ENCODE measurements at regions not wholly inside any gene's neighbourhood (a gene's known extent, or its start where the extent isn't known, plus 50 kb on each side); places are given as distances from the start of the nearest gene placed in this dataset.

DNA sequence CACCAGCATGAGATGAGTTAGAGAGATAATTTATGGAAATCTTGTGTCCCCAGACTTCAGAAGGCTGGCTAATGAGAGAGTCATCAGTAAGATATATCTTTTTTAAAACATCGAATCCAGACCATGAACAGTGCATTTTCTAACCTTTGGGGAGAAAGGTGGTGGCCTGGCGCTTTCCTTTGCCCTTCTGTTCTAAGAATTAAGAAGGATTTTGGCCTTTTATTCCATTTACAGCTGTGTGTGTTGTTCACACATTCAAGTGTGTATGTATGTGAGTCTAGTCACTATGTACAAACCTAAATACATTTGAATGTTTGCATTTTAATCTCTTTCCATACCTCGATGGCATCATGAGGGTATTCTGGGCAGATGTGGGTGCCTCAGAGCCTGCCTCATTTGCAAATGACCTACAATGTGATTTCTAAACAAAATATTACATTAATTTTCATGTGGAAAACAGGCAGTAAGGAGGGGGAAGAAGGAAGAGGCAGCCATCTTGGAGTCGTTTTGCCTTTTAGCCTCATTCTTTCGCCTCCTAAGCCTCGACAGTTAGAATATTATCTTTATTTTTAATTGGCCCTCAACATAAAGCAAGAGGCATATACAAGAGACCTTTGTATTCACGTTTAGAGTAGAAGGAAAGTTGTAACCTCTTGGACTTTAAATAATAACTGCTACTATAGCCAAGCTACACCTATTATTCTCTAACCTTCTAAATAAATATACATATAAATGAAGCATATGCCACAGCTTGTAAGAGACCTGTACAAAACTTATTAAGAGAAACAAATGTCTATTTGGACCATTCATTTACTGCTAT lies 125.3 kb upstream of the TMEM161B start:
- Histone ChIP-seq H3K4ac (ENCODE audit: low read depth, low read length) (no peak overlapping the region), H3K4me3 (ENCODE audit: low read depth, low read length) (no peak overlapping the region), H3K9ac (ENCODE audit: low read length) (no peak overlapping the region), H3K27me3 (ENCODE audit: insufficient read depth, low read length) (peaks cover 28% of the 10 kb centered on the region), H3K36me3 (ENCODE audit: control insufficient read depth in 1 of 2, insufficient read depth in 2 of 2, low read length in 2 of 2) (no peaks in the 10 kb centered on the region), H3K4me2 (ENCODE audit: low read length) (no peak overlapping the region), H2BK12ac (ENCODE audit: low read length) (no peak overlapping the region), H2AFZ (ENCODE audit: insufficient read depth, low read length, poor library complexity) (no peak overlapping the region), H2AK5ac (ENCODE audit: low read length) (no peak overlapping the region), H3K27ac (ENCODE audit: low read depth, low read length) (no peak overlapping the region), H3K79me1 (ENCODE audit: low read length) (no peaks in the 10 kb centered on the region), H2BK5ac (ENCODE audit: low read depth, low read length, poor library complexity) (no peak overlapping the region), H3K79me2 (ENCODE audit: control insufficient read depth, insufficient read depth, low read length, poor library complexity) (no peaks in the 10 kb centered on the region), H4K8ac (ENCODE audit: low read depth, low read length) (no peak overlapping the region), H4K12ac (ENCODE audit: low read depth, low read length) (no peak overlapping the region), H3K18ac (ENCODE audit: low read length) (no peak overlapping the region), H3K9me3 (ENCODE audit: insufficient read depth, low read depth, low read length) (peaks cover 2% of the 10 kb centered on the region), H3K14ac (ENCODE audit: low read length) (no peak overlapping the region), H3K23ac (ENCODE audit: low read length) (no peak overlapping the region), H2BK120ac (ENCODE audit: insufficient read depth, low read length, poor library complexity) (no peak overlapping the region), H3K4me1 (ENCODE audit: control insufficient read depth in 1 of 2, insufficient read depth in 2 of 2, low read length in 2 of 2) (no peaks in the 10 kb centered on the region), H4K91ac (ENCODE audit: low read depth, low read length) (no peak overlapping the region)
- WGBS (ENCODE audit: extremely low coverage, insufficient coverage, insufficient read length) = no CpG with 5 or more reads among the region's 7 CpGs
- no peak for DNase-seq

DNA sequence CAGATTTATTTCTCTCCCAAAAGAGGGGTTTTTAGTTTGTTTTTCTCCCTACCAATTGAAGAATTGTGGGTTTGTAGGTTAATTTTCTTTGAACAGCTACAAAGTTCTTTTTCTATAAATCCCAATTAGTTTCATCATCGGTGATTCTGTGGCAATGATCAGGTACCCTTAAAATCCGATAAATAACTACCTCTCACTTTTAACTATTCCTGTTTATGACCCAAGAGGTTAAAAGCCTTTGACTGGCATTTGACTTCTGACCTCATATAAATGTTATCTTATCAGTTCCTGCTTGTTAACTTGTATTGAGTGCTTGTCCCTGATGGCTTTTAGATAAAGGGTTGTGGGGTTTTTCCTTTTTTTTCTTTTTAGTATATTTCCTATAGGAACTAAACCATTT lies 124.4 kb upstream of the TMEM161B start:
- Histone ChIP-seq H3K79me1 (ENCODE audit: low read length) (no peaks in the 10 kb centered on the region), H4K91ac (ENCODE audit: low read depth, low read length) (no peak overlapping the region), H3K18ac (ENCODE audit: low read length) (no peak overlapping the region), H4K12ac (ENCODE audit: low read depth, low read length) (no peak overlapping the region), H2AFZ (ENCODE audit: insufficient read depth, low read length, poor library complexity) (no peak overlapping the region), H3K4me2 (ENCODE audit: low read length) (no peak overlapping the region), H3K23ac (ENCODE audit: low read length) (no peak overlapping the region), H2AK5ac (ENCODE audit: low read length) (no peak overlapping the region), H3K9ac (ENCODE audit: low read length) (no peak overlapping the region), H4K8ac (ENCODE audit: low read depth, low read length) (no peak overlapping the region), H2BK120ac (ENCODE audit: insufficient read depth, low read length, poor library complexity) (no peak overlapping the region), H3K4me1 (ENCODE audit: control insufficient read depth in 1 of 2, insufficient read depth in 2 of 2, low read length in 2 of 2) (no peaks in the 10 kb centered on the region), H2BK12ac (ENCODE audit: low read length) (no peak overlapping the region), H3K27ac (ENCODE audit: low read depth, low read length) (no peak overlapping the region), H3K36me3 (ENCODE audit: control insufficient read depth in 1 of 2, insufficient read depth in 2 of 2, low read length in 2 of 2) (no peaks in the 10 kb centered on the region), H3K27me3 (ENCODE audit: insufficient read depth, low read length) (peaks cover 28% of the 10 kb centered on the region), H3K14ac (ENCODE audit: low read length) (no peak overlapping the region), H3K4me3 (ENCODE audit: low read depth, low read length) (no peak overlapping the region), H3K79me2 (ENCODE audit: control insufficient read depth, insufficient read depth, low read length, poor library complexity) (no peaks in the 10 kb centered on the region), H2BK5ac (ENCODE audit: low read depth, low read length, poor library complexity) (no peak overlapping the region), H3K9me3 (ENCODE audit: insufficient read depth, low read depth, low read length) (peaks cover 2% of the 10 kb centered on the region), H3K4ac (ENCODE audit: low read depth, low read length) (no peak overlapping the region)
- WGBS (ENCODE audit: extremely low coverage, insufficient coverage, insufficient read length) = no CpG with 5 or more reads among the region's 2 CpGs
- no peak for DNase-seq

DNA sequence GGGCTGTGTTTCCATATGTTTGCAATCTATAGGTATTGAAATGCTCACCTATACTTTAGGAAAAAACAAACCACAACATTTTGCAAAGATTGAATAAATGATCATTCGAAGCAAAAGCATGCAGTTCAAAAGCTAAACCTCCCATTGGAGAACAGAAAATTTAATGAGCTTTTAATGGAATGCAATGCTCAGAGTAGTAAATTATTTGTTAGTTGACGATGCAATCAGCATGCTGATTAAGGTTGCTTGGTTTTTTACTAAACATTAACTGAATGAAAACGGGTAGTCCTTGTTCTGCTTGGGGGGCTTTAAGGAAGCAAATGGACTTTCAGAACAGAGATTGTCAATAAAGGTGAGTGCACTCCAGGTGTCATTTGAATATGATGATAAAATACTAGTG lies 123.3 kb upstream of the TMEM161B start:
- no peak overlapping the region for H4K8ac ChIP-seq (ENCODE audit: low read depth, low read length)
- no peak overlapping the region for H3K18ac ChIP-seq (ENCODE audit: low read length)
- no peak overlapping the region for H2BK120ac ChIP-seq (ENCODE audit: insufficient read depth, low read length, poor library complexity)
- H2BK5ac ChIP-seq (ENCODE audit: low read depth, low read length, poor library complexity) = no peak overlapping the region
- no peak overlapping the region for H3K14ac ChIP-seq (ENCODE audit: low read length)
- no peaks in the 10 kb centered on the region for H3K36me3 ChIP-seq (ENCODE audit: control insufficient read depth in 1 of 2, insufficient read depth in 2 of 2, low read length in 2 of 2)
- H3K4me2 ChIP-seq (ENCODE audit: low read length) = no peak overlapping the region
- H3K4ac ChIP-seq (ENCODE audit: low read depth, low read length) = no peak overlapping the region
- DNase-seq = no peak
- WGBS (ENCODE audit: extremely low coverage, insufficient coverage, insufficient read length) = no CpG with 5 or more reads among the region's 3 CpGs
- H2AK5ac ChIP-seq (ENCODE audit: low read length) = no peak overlapping the region
- no peak overlapping the region for H4K91ac ChIP-seq (ENCODE audit: low read depth, low read length)
- H3K27me3 ChIP-seq (ENCODE audit: insufficient read depth, low read length) = peaks cover 25% of the 10 kb centered on the region
- H2BK12ac ChIP-seq (ENCODE audit: low read length) = no peak overlapping the region
- H3K4me1 ChIP-seq (ENCODE audit: control insufficient read depth in 1 of 2, insufficient read depth in 2 of 2, low read length in 2 of 2) = no peaks in the 10 kb centered on the region
- H3K79me1 ChIP-seq (ENCODE audit: low read length) = no peaks in the 10 kb centered on the region
- H3K79me2 ChIP-seq (ENCODE audit: control insufficient read depth, insufficient read depth, low read length, poor library complexity) = no peaks in the 10 kb centered on the region
- H3K27ac ChIP-seq (ENCODE audit: low read depth, low read length) = no peak overlapping the region
- H2AFZ ChIP-seq (ENCODE audit: insufficient read depth, low read length, poor library complexity) = no peak overlapping the region
- no peak overlapping the region for H3K4me3 ChIP-seq (ENCODE audit: low read depth, low read length)
- peaks cover 2% of the 10 kb centered on the region for H3K9me3 ChIP-seq (ENCODE audit: insufficient read depth, low read depth, low read length)
- no peak overlapping the region for H3K9ac ChIP-seq (ENCODE audit: low read length)
- no peak overlapping the region for H3K23ac ChIP-seq (ENCODE audit: low read length)
- H4K12ac ChIP-seq (ENCODE audit: low read depth, low read length) = no peak overlapping the region

DNA sequence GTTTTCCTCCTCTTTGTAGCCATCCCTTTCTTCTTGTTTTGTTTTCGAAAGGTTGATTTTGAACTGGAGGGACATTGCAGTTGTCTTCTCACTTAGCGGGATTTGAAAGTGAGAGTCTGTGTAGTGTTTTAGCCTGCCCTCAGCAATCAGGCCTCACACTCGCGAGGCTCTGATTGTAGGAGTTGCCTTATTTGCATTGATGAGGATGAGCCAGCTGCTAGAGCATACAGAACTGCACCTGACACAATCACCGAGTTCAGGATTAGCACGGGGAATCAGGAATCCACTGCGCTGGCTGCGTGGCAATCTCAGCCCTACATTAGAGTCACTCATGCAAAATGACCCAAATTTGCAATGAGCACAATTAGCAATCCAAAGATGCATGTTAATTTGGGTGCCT lies 122.5 kb upstream of the TMEM161B start:
- peaks cover 2% of the 10 kb centered on the region for H3K9me3 ChIP-seq (ENCODE audit: insufficient read depth, low read depth, low read length)
- no peak overlapping the region for H3K18ac ChIP-seq (ENCODE audit: low read length)
- H2AK5ac ChIP-seq (ENCODE audit: low read length) = no peak overlapping the region
- H4K91ac ChIP-seq (ENCODE audit: low read depth, low read length) = no peak overlapping the region
- H3K4ac ChIP-seq (ENCODE audit: low read depth, low read length) = no peak overlapping the region
- WGBS (ENCODE audit: extremely low coverage, insufficient coverage, insufficient read length) = no CpG with 5 or more reads among the region's 8 CpGs
- no peaks in the 10 kb centered on the region for H3K79me2 ChIP-seq (ENCODE audit: control insufficient read depth, insufficient read depth, low read length, poor library complexity)
- H4K8ac ChIP-seq (ENCODE audit: low read depth, low read length) = no peak overlapping the region
- no peaks in the 10 kb centered on the region for H3K4me1 ChIP-seq (ENCODE audit: control insufficient read depth in 1 of 2, insufficient read depth in 2 of 2, low read length in 2 of 2)
- no peak overlapping the region for H2BK120ac ChIP-seq (ENCODE audit: insufficient read depth, low read length, poor library complexity)
- H2AFZ ChIP-seq (ENCODE audit: insufficient read depth, low read length, poor library complexity) = no peak overlapping the region
- H3K4me3 ChIP-seq (ENCODE audit: low read depth, low read length) = no peak overlapping the region
- H4K12ac ChIP-seq (ENCODE audit: low read depth, low read length) = no peak overlapping the region
- H3K79me1 ChIP-seq (ENCODE audit: low read length) = no peaks in the 10 kb centered on the region
- no peak overlapping the region for H3K23ac ChIP-seq (ENCODE audit: low read length)
- no peak overlapping the region for H3K27ac ChIP-seq (ENCODE audit: low read depth, low read length)
- H3K14ac ChIP-seq (ENCODE audit: low read length) = no peak overlapping the region
- peaks cover 20% of the 10 kb centered on the region for H3K27me3 ChIP-seq (ENCODE audit: insufficient read depth, low read length)
- no peak for DNase-seq
- H3K36me3 ChIP-seq (ENCODE audit: control insufficient read depth in 1 of 2, insufficient read depth in 2 of 2, low read length in 2 of 2) = no peaks in the 10 kb centered on the region
- H2BK5ac ChIP-seq (ENCODE audit: low read depth, low read length, poor library complexity) = no peak overlapping the region
- no peak overlapping the region for H3K4me2 ChIP-seq (ENCODE audit: low read length)
- no peak overlapping the region for H3K9ac ChIP-seq (ENCODE audit: low read length)
- H2BK12ac ChIP-seq (ENCODE audit: low read length) = no peak overlapping the region

All from trophoblast cell (in vitro differentiated cells and primary cell).